ENCODE measurements at regions not wholly inside any gene's neighbourhood (a gene's known extent, or its start where the extent isn't known, plus 50 kb on each side); places are given as distances from the start of the nearest gene placed in this dataset.

GRCh38 chr4:14293582-14293981 lies 666.1 kb upstream of the BOD1L1 start:
- no peak for TF ChIP-seq POLR2A (IDR thresholded peaks at IDR 0.05)
- no peak for TF ChIP-seq POLR2AphosphoS5 (IDR thresholded peaks at IDR 0.05)
- no peak for TF ChIP-seq CTCF (IDR thresholded peaks at IDR 0.05)
- 61% methylated on average over 3 of the region's 3 CpGs for WGBS
- intact Hi-C loops (cut with DNase I), result no loop called here
- Histone ChIP-seq H3K36me3 (no peaks in the 10 kb centered on the region), H3K4me1 (replicated peaks) (no peaks in the 10 kb centered on the region), H3K9me3 (no peaks in the 10 kb centered on the region), H3K27ac (no peak overlapping the region), H3K4me3 (no peak overlapping the region), H3K27me3 (replicated peaks; ENCODE audit: insufficient read depth) (no peaks in the 10 kb centered on the region)
- no peak for DNase-seq (ENCODE audit: low spot score)

GRCh38 chr4:14294611-14295010 lies 667.1 kb upstream of the BOD1L1 start:
- intact Hi-C loops (cut with DNase I), result no loop called here
- Histone ChIP-seq H3K36me3 (no peaks in the 10 kb centered on the region), H3K4me3 (no peak overlapping the region), H3K4me1 (replicated peaks) (no peaks in the 10 kb centered on the region), H3K9me3 (no peaks in the 10 kb centered on the region), H3K27me3 (replicated peaks; ENCODE audit: insufficient read depth) (no peaks in the 10 kb centered on the region), H3K27ac (no peak overlapping the region)
- no peak for DNase-seq (ENCODE audit: low spot score)
- no peak for TF ChIP-seq POLR2A (IDR thresholded peaks at IDR 0.05)
- no peak for TF ChIP-seq CTCF (IDR thresholded peaks at IDR 0.05)
- no peak for TF ChIP-seq POLR2AphosphoS5 (IDR thresholded peaks at IDR 0.05)
- WGBS, result 69% methylated on average over 2 of the region's 2 CpGs

- TF ChIP-seq POLR2AphosphoS5 (IDR thresholded peaks at IDR 0.05), result no peak
- no peak for TF ChIP-seq POLR2A (IDR thresholded peaks at IDR 0.05)
- TF ChIP-seq CTCF (IDR thresholded peaks at IDR 0.05), result no peak
- Histone ChIP-seq H3K9me3 (no peaks in the 10 kb centered on the region), H3K4me1 (replicated peaks) (no peaks in the 10 kb centered on the region), H3K4me3 (no peak overlapping the region), H3K27me3 (replicated peaks; ENCODE audit: insufficient read depth) (no peaks in the 10 kb centered on the region), H3K27ac (no peak overlapping the region), H3K36me3 (no peaks in the 10 kb centered on the region)
- intact Hi-C loops (cut with DNase I), result no loop called here
- no peak for DNase-seq (ENCODE audit: low spot score)
- WGBS, result 49% methylated on average over 2 of the region's 2 CpGs
Measured at GRCh38 chr4:14299166-14299565, 671.6 kb upstream of the BOD1L1 start.

- Histone ChIP-seq H3K27me3 (replicated peaks; ENCODE audit: insufficient read depth) (no peaks in the 10 kb centered on the region), H3K27ac (no peak overlapping the region), H3K4me3 (no peak overlapping the region), H3K36me3 (no peaks in the 10 kb centered on the region), H3K9me3 (no peaks in the 10 kb centered on the region), H3K4me1 (replicated peaks) (no peaks in the 10 kb centered on the region)
- intact Hi-C loops (cut with DNase I), result no loop called here
- DNase-seq (ENCODE audit: low spot score), result no peak
- no peak for TF ChIP-seq POLR2A (IDR thresholded peaks at IDR 0.05)
- TF ChIP-seq CTCF (IDR thresholded peaks at IDR 0.05), result no peak
- no peak for TF ChIP-seq POLR2AphosphoS5 (IDR thresholded peaks at IDR 0.05)
Measured at GRCh38 chr4:14302021-14302420, 674.5 kb upstream of the BOD1L1 start.

GRCh38 chr4:14303856-14304255 lies 676.3 kb upstream of the BOD1L1 start:
- no peak for DNase-seq (ENCODE audit: low spot score)
- H3K4me1 ChIP-seq (replicated peaks), result no peaks in the 10 kb centered on the region
- no peaks in the 10 kb centered on the region for H3K27me3 ChIP-seq (replicated peaks; ENCODE audit: insufficient read depth)
- WGBS, result 90% methylated on average over 3 of the region's 3 CpGs
- no peak overlapping the region for H3K4me3 ChIP-seq
- TF ChIP-seq POLR2AphosphoS5 (IDR thresholded peaks at IDR 0.05), result no peak
- no peak overlapping the region for H3K27ac ChIP-seq
- intact Hi-C loops (cut with DNase I), result no loop called here
- H3K9me3 ChIP-seq, result no peaks in the 10 kb centered on the region
- H3K36me3 ChIP-seq, result no peaks in the 10 kb centered on the region
